ES-I3 (cell line): ENCODE measurements at regions not wholly inside any gene's neighbourhood (a gene's known extent, or its start where the extent isn't known, plus 50 kb on each side); places are given as distances from the start of the nearest gene placed in this dataset.

Source experiments
- H3K36me3 ChIP-seq: 2 replicates; pipeline ENCODE4 v1.6.1; 2013; ENCODE audit warnings: mild to moderate bottlenecking, low read length, control low read depth, moderate library complexity; ENCODE audit not compliant: insufficient read depth
- H3K4me1 ChIP-seq: 2 replicates; pipeline ENCODE4 v1.6.1; 2013; ENCODE audit warnings: mild to moderate bottlenecking, control low read depth, low read length; ENCODE audit not compliant: insufficient read depth
- H3K9ac ChIP-seq: 2 replicates; pipeline ENCODE4 v1.6.1; 2013; ENCODE audit warnings: low read depth, mild to moderate bottlenecking, low read length, moderate library complexity
- H3K9me3 ChIP-seq: 2 replicates; pipeline ENCODE4 v1.6.1; 2013; ENCODE audit warnings: mild to moderate bottlenecking, low read length, moderate library complexity; ENCODE audit not compliant: control insufficient read depth, insufficient read depth

DNA sequence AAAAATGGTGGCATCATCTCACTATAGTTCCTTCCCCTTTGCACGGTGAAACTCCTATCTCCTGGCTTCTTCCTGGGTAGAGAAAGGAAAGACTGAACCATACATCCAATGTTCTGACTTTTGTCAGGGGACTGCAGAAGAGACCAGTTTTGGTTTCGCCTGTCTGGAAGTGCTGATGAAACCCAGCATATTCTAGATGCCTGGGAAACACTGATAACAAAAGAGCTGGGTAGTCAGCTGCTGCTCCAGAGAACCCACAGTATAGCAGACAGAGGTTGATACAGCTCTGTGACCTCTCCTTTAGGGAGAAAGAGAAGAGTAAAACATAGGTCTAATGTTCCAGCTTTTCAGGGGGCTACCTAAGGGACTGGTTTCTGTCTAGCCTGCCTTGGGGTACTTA lies 695.3 kb downstream of the DIAPH3 start:
- Histone ChIP-seq H3K9me3 (no peaks in the 10 kb centered on the region), H3K9ac (no peak overlapping the region), H3K4me1 (peaks cover 12% of the 10 kb centered on the region; the same call in 1 of the 2 replicates), H3K36me3 (no peaks in the 10 kb centered on the region)

DNA sequence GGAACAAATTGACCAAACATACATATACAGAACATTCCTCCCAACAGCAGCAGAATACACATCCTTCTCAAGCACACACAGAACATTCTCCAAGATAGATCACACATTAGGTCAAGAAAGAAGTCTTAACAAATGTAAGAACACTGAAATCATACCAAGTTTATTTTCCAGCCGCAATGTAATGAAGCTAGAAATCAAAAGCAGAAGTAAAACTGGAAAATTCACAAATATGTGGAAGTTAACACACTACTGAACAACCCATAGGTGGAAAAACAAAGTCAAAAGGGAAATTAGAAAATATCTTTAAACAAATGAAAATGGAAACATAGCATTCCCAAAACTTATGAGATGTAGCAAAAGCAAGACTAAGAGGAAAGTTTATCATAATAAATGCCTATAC lies 692.6 kb downstream of the DIAPH3 start:
- H3K36me3 ChIP-seq, result no peaks in the 10 kb centered on the region
- peaks cover 12% of the 10 kb centered on the region; the same call in 1 of the 2 replicates for H3K4me1 ChIP-seq

DNA sequence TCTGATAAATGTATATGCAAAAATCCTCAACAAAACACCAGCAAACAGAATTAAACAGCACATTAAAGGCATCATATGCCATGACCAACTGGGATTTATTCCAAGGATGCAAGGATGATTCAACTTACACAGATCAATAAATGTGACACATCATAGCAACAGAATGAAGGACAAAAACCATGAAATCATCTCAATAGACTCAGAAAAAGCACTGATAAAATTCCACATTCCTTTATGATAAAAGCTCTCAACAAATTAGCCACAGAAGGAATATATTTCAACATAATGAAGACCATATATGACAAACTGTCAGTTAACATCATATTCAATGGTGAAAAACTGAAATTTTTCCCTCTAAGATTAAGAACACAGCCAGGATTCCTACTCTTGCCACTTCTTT lies 691.6 kb downstream of the DIAPH3 start:
- H3K4me1 ChIP-seq, result peaks cover 7% of the 10 kb centered on the region; the same call in 1 of the 2 replicates
- no peaks in the 10 kb centered on the region for H3K9me3 ChIP-seq
- no peak overlapping the region for H3K9ac ChIP-seq
- no peaks in the 10 kb centered on the region for H3K36me3 ChIP-seq

More for the DNA sequence above, 692.6 kb downstream of the DIAPH3 start:
- no peaks in the 10 kb centered on the region for H3K9me3 ChIP-seq
- H3K9ac ChIP-seq, result no peak overlapping the region

DNA sequence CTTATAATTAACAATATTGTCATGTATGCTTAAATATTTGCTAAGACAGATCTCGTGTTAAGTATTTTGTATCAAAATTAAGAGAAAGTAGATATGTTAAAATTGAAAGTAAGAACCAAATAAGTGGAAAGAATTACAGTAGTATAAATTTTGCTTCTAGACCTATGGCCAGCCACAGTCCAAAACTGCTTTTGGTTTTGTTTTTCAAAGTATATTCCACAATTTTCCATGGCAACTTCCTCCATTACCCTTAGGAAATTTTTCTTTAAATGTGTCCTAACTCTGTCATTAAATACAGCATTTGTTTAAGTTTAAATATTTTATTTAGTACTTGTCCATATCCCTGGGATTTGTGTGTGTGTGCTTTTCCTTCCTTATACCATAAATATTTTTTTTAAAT lies 689.0 kb downstream of the DIAPH3 start:
- no peaks in the 10 kb centered on the region for H3K36me3 ChIP-seq
- no peak overlapping the region for H3K9ac ChIP-seq
- peaks cover 20% of the 10 kb centered on the region; the same call in 1 of the 2 replicates for H3K4me1 ChIP-seq
- H3K9me3 ChIP-seq, result no peaks in the 10 kb centered on the region

DNA sequence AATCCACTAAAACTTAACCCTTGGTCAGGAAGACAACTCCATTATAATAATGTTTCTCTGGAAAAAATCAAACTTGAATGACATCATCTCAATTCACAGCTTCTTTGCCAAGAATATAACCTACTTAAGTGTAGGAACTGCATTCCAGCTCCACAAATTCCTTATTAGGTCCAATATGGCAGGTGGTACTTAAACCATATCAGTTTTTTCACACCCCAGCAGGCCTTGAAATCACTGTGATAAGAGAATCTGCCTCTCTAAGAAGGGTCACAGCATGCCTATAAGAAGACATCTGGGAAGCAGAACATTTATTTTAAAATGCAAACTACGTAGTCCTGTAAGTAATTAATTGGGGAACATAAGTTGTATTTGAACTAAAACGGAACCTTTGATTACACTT lies 687.8 kb downstream of the DIAPH3 start:
- no peak overlapping the region for H3K9ac ChIP-seq
- no peaks in the 10 kb centered on the region for H3K36me3 ChIP-seq
- no peaks in the 10 kb centered on the region for H3K9me3 ChIP-seq
- H3K4me1 ChIP-seq, result peaks cover 28% of the 10 kb centered on the region

DNA sequence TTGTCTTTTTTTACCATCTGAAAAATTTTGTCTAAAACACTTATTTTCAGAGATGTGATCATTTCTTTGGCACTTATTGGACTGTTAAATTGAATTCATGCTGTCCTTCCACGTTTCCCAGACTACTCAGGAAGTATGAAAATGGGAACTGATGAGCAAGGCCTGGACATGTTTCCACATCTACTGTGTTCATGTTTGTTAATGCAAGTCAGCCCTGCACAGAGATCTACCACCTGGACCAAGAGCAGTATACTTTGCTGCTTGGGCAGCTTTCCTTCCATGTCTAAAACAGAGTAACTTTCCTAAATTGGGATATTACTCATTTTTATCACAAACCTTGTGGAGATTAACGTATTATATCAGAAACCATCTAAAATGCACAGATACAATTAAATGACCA lies 687.4 kb downstream of the DIAPH3 start:
- no peaks in the 10 kb centered on the region for H3K9me3 ChIP-seq

DNA sequence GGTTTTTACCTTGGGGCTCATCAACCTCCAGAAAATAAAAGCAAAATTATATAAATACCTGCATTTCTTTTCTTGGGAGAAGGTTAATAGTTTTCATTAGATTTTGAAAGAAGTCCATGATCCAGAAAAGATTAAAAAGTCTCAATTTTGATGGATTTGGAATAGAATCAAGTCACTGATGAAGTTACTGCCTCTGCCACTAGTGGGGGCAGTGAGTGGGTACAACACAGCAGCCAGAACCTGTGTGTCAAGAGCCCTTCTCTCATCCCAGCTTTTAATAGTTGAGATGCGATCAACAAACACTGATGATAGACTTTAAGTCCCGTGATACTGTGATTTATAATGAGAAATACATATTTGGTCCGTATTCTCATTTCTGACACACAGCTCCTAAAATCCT lies 686.7 kb downstream of the DIAPH3 start:
- Histone ChIP-seq H3K36me3 (no peaks in the 10 kb centered on the region), H3K4me1 (peaks cover 28% of the 10 kb centered on the region), H3K9ac (no peak overlapping the region), H3K9me3 (no peaks in the 10 kb centered on the region)

More for the DNA sequence above, 687.4 kb downstream of the DIAPH3 start:
- Histone ChIP-seq H3K4me1 (peaks cover 28% of the 10 kb centered on the region), H3K9ac (no peak overlapping the region), H3K36me3 (no peaks in the 10 kb centered on the region)

DNA sequence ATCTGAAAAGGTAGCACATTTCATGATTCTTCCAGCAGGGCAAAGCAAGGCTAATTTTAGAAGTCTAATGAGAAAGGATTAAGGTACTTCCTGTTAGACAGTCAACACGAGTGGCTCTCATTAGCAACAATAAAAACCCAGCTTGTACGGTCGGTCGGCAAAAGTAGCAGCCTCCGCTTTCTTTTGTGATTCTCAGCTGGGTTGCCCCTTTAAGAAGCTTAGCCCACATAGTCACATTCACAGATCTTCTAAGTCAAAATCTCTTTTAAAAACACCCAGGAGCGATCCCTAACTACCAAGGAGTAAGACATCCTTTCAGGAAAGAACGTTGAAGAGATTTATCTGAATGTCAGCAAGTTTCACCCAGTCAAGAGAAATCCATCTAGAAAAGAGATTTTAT lies 684.8 kb downstream of the DIAPH3 start:
- H3K9ac ChIP-seq, result no peak overlapping the region
- no peaks in the 10 kb centered on the region for H3K9me3 ChIP-seq
- peaks cover 30% of the 10 kb centered on the region for H3K4me1 ChIP-seq

DNA sequence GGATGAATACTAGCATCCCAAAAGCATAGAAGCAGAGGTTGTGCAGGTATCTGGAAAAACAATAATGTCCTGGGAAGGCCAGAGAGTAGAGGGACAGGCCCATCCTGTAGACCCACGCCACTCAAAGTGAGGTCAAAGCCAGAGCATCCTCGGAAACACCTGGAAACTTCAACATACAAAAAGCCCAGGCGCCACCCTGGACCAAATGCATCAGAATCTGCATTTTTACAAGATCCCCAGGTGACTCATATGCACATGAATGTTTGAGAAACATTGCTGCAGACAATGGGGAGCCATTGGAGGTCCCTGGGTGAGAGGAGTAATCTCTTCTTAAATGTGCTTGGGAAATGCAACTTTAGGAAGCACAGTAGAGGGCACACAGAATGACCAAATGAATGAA lies 684.1 kb downstream of the DIAPH3 start:
- Histone ChIP-seq H3K9me3 (no peaks in the 10 kb centered on the region), H3K9ac (no peak overlapping the region), H3K36me3 (no peaks in the 10 kb centered on the region), H3K4me1 (peaks cover 32% of the 10 kb centered on the region)

More for the DNA sequence above, 684.8 kb downstream of the DIAPH3 start:
- H3K36me3 ChIP-seq, result no peaks in the 10 kb centered on the region

DNA sequence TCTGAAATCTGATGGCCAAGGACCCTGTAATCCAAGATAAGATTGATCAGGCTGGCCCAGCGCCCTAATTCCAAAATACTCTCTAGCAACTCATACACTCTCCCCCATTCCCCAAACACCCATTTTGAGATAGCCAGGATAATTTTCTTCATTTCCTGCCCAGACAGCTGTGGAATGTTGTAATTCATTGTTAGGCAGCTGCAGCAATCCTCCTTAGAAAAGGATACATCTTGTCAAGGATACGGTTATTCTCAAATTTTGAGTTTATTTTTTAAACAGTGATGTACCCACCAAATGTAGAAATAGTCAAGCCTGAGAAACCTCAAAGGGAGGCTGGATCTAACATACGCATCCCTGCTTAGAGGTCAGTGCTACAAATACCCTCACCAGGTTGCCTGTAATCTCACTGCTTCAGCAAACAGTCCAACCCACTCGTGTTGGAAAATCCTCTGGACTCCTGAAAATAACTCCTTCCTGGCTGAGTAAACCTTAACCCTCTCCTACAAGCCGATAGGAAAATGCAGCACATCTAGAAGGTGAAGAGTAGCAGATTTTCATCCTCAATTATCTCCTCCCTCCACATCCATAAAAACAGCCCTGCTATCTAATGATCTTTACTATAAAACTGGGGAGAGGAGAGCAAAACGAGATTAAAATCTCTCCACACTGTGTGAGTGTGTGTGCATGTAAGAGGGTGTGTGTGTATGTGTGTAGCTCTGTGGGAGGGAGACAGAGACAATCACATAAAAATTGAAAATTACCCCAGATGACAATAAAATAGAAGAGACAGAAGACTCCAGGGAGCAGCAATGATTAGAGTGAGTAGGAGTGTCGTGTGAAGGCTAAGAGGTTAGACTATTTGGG lies 683.1 kb downstream of the DIAPH3 start:
- Histone ChIP-seq H3K4me1 (peaks cover 32% of the 10 kb centered on the region), H3K9me3 (no peaks in the 10 kb centered on the region), H3K36me3 (no peaks in the 10 kb centered on the region), H3K9ac (no peak overlapping the region)

DNA sequence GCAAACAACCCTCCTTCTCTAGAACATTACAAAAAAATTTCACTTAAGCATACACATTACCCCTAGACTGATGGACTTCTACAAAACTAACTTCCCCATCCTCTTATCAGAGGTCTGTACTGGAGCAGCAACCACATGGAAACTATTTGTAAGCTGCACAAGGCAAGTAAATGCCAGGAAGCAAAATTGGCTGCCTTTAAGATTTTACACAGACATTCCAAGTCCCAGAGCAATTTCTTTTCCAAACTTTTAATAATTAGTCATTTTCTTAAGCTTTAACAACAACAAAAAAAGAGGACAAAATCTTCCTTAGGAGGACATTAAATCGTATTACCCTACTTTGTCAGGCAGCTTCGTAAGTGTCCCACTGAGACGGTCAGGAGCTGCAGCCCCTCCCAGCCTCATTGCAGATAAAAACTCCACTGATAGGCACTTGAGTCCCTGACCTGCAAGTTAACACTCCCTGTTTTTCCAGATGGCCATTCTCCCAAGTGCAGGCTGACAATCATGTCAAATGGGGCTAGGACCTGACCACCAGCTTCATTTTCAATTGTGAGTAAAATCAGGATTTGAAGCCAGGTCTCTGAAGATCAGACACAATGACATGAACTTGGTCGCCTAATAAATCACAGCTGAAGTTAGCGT lies 680.1 kb downstream of the DIAPH3 start:
- no peaks in the 10 kb centered on the region for H3K36me3 ChIP-seq
- H3K4me1 ChIP-seq, result peaks cover 28% of the 10 kb centered on the region
- H3K9ac ChIP-seq, result no peak overlapping the region
- H3K9me3 ChIP-seq, result no peaks in the 10 kb centered on the region

DNA sequence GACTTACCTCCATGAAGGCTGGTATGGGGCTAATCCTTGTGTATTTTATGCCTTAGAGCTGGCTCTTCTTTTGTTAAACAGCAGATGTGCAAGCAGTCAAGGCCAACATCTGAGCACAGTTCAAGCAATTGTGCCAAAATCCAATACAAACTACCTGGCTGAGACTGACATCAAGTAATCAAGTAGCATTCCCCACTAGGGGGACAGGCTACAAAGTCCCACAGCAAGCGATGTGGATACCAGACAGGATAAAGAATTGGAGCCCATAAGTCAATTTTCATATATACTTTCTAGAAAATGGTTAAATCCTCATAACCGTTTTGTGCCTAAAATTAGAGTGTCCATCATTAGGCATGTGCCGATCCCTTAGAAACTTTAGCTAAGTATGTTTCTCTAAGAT lies 675.8 kb downstream of the DIAPH3 start:
- Histone ChIP-seq H3K36me3 (no peaks in the 10 kb centered on the region), H3K4me1 (0 out of 2 replicates have a peak, but pooled peaks cover 3% of the 10 kb centered on the region), H3K9me3 (no peaks in the 10 kb centered on the region), H3K9ac (no peak overlapping the region)

DNA sequence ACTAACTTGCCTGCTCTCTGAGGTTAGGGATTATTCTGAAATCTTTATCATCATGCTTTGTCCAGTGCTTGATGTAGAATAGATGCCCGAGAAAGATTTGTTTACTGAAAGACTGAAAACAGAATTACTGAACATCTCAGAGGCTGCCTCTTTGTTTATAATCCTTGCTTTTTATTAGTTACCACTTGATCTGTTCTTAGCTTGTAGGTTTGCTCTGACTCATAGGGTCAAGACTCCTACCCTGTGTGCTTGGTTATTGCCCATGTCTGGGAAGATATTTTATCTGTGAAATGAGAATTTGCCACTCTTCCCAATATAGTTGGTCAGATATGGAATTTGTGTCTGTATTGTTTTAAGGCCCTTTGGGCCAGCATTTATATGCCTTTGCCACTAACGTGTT lies 675.3 kb downstream of the DIAPH3 start:
- Histone ChIP-seq H3K9ac (no peak overlapping the region), H3K36me3 (no peaks in the 10 kb centered on the region), H3K9me3 (no peaks in the 10 kb centered on the region), H3K4me1 (0 out of 2 replicates have a peak, but pooled peaks cover 3% of the 10 kb centered on the region)

DNA sequence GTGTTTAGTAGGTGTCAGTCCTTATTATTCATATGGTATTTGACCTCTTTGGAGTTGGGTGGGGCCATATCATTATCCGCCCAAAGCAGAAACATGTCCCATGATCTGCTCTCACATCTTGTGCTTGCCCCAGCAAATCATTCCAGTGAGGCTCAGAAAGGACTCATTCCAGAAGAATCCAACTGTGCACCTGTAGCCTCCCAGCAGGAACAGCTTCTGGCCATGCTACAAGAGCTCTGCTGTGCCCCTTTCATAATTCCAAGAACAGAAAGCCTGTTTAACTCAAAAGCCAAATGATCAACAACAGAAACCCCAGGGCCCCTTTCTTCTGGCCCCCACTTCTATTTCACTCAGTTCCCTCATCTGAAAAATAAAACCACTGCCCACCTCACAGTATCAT lies 673.1 kb downstream of the DIAPH3 start:
- H3K9me3 ChIP-seq, result no peaks in the 10 kb centered on the region

More for the DNA sequence above, 673.1 kb downstream of the DIAPH3 start:
- Histone ChIP-seq H3K36me3 (no peaks in the 10 kb centered on the region), H3K9ac (no peak overlapping the region), H3K4me1 (no peaks in the 10 kb centered on the region)
